Kidney epithelial cell (primary cell): ENCODE measurements at regions not wholly inside any gene's neighbourhood (a gene's known extent, or its start where the extent isn't known, plus 50 kb on each side); places are given as distances from the start of the nearest gene placed in this dataset.

ENCODE experiments used
- DNase-seq: peaks from one replicate; pipeline ENCODE4 v3.0.0-alpha.2; 2010; ENCODE audit warnings: low read depth
- H3K27me3 ChIP-seq: 2 replicates; pipeline ENCODE4 v1.6.0; 2011; ENCODE audit warnings: low read length; ENCODE audit not compliant: control insufficient read depth, insufficient read depth
- H3K36me3 ChIP-seq: 2 replicates; pipeline ENCODE4 v1.5.1; 2011; ENCODE audit warnings: low read length; ENCODE audit not compliant: control insufficient read depth, insufficient read depth
- H3K4me3 ChIP-seq: 2 replicates; pipeline ENCODE4 v1.5.1; 2011; ENCODE audit warnings: low read depth, mild to moderate bottlenecking, control low read depth, low read length
- CTCF ChIP-seq: IDR thresholded peaks from 2 replicates; pipeline ENCODE4 v1.5.1; 2011; ENCODE audit warnings: mild to moderate bottlenecking, moderate library complexity, low read length, control low read depth, inconsistent platforms; ENCODE audit not compliant: insufficient read depth, poor library complexity, severe bottlenecking

- DNase-seq: no peak
- Histone ChIP-seq H3K4me3 (no peak overlapping the region), H3K36me3 (no peaks in the 10 kb centered on the region), H3K27me3 (no peaks in the 10 kb centered on the region)
- TF ChIP-seq CTCF: no peak
Measured at GRCh38 chr9:78150312-78150982, 85.4 kb upstream of the CEP78 start.

GRCh38 chr9:78149702-78150291 lies 86.1 kb upstream of the CEP78 start:
- H3K27me3 ChIP-seq: no peaks in the 10 kb centered on the region
- H3K36me3 ChIP-seq: no peaks in the 10 kb centered on the region
- DNase-seq: no peak
- TF ChIP-seq CTCF: no peak
- H3K4me3 ChIP-seq: no peak overlapping the region

GRCh38 chr9:78146241-78146640 lies 89.6 kb upstream of the CEP78 start:
- no peak for TF ChIP-seq CTCF
- no peaks in the 10 kb centered on the region for H3K27me3 ChIP-seq
- DNase-seq: no peak
- no peak overlapping the region for H3K4me3 ChIP-seq
- no peaks in the 10 kb centered on the region for H3K36me3 ChIP-seq

- Histone ChIP-seq H3K4me3 (no peak overlapping the region), H3K27me3 (no peaks in the 10 kb centered on the region), H3K36me3 (no peaks in the 10 kb centered on the region)
- no peak for TF ChIP-seq CTCF
- no peak for DNase-seq
Measured at GRCh38 chr9:78144663-78145377, 91.1 kb upstream of the CEP78 start.

- no peak for DNase-seq
- TF ChIP-seq CTCF: no peak
Measured at GRCh38 chr9:78144008-78144381, 91.9 kb upstream of the CEP78 start.

More at GRCh38 chr9:78144008-78144381, 91.9 kb upstream of the CEP78 start:
- H3K36me3 ChIP-seq: no peaks in the 10 kb centered on the region
- H3K4me3 ChIP-seq: no peak overlapping the region
- H3K27me3 ChIP-seq: no peaks in the 10 kb centered on the region
